Stimulated activated CD4-positive, alpha-beta T cell treated with anti-CD3 and anti-CD28 coated beads, Interleukin-15, amount 100 ng/mL, for 24 hours (primary cell): ENCODE measurements at regions not wholly inside any gene's neighbourhood (a gene's known extent, or its start where the extent isn't known, plus 50 kb on each side); places are given as distances from the start of the nearest gene placed in this dataset.

Experiments used
- DNase-seq: peaks from one replicate; pipeline ENCODE4 v3.0.0-alpha.2; 2020

DNA sequence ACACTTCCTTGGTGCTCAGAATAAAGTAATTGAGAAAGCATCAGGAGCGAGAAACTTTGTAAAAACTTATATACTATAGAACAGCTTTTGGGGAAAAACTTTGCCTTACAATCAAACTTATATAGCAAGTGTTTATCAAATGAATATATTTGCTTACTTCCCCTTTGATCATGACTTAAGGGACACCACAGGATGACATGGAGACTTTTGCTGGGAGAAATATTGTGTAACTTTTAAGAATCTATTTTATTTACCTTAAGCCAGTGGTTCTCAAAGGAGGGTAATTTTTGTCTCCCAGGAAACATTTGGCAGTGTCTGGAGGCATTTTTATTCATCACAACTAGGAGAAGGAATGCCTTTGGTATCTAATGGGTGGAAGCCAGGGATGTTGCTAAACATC, 173.8 kb upstream of the HABP2 start:
- DNase-seq, result no peak

DNA sequence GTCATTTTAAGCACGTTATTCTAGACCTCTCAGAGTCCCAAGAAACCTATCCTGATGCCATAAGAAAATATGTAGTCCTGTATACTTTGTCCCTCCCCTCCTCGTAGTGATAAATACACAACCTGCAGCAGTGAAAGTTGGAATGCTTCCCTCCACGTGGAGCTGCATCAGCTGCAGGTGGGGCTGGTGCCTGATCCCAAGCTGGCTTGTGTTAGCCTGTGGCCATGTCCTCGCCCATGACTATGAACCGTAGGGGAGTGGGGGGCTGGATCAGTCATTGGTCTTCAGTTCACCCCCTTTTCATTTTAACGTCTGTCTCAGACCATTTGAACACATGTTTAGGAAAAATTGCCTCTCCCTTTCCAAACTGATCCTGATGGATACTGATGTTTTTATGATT, 171.4 kb upstream of the HABP2 start:
- no peak for DNase-seq

DNA sequence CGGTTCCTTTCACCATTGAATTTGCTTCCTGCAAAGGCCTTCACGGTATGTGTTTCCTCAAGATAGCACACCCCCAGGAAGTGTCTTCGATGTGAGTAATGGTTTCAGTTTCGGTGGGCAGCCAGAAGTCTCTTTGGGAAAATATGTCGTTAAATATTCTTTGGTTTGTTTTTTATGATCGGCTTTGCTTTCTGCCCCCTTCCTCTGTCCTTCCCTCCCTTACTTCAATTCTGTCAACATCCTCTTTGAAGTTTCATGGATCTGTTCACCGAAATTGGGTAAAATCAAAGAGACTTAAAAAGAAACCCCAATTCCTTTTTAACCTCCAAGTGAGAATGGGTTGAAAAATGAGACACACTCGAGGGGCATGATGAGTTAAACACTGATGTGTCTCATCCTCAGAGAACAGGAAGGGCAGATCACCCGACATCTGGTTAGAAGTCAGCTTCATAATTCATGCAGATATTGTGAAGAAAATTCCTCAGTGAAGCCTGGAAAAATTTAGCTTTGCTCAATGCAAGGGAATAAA, 170.8 kb upstream of the HABP2 start:
- peak; percentile 11 for DNase-seq

DNA sequence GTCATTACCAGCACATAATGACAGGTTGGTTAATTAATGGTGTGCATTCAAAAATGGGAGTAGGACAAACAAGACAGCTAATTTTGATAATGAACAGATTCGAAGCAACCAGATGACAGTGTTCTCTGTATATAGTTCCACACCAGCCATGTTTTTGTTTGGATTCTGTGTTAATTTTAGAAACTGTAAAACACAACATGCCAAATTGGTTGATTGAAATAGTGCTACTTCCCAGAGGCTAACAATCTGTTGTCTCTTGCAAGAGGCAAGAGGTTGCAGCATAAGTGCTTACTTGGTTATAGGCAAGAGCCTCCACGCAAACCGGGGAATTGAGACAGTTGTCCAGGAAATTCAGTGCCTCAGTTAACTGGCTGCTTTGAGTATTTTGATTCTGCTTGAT, 170.2 kb upstream of the HABP2 start:
- no peak for DNase-seq

DNA sequence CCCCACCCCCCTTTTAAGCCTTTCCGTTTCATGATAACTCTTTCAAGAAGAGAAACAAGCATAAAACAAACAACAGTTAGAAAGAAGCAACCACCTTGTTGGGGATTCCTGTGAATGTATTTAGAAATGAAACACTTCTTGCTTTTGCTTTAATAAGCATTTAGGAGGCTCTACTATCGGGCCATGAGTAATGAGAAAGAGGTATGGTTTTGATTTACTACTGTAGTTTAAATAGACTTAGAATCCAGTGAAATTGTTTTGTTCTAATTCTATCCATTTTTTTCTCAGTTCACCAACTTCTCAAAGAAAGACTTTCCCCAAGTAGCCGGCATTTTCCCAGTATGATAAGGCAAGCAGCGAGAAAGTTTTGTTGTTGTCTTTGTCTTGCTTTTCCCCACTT, 168.7 kb upstream of the HABP2 start:
- no peak for DNase-seq

DNA sequence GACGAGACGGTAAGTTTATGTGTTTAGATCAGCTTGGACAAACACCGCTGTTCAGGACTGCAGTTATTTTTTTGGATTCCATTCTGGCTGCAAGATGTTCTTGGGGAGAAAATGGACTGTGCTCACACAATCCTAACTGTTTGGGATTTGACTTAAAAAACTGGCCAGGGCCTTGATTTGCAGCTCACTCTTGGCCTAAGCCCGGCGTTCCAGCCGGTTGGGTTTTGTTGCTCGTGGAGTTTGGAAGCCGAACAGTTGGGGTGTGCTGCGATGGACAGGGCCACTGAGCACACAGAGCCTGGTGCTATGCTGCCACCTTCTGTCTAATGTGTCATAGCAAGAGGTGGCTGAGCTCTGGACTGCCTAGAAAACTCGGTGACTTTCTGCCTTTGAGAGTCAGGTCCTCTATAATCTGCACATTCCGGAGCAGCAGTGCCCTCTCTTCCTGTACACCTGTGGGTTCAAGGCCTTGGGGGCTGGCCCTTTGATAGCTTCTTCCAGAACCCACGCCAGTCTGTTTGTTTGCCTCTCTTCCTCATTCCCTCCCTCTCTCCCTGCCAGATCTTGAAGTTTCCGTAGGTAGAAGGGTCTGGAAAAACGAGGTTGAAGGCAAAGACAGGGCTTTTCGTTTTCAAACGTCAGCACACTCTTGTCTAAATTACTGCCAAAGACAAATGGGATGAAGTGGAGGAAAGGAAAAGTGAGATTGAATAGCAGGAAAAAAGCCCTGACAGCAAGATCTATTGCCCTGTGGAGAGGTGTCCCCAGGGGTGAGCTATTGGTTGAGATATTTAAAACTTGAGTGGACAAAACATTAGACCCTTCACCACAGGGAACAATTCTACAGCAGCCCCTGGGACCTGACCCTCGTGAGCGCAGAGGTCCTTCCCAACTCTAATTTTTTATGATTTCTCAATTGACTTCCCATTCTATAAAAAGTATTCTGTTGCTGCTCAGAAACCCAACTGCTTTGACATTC, 167.5 kb upstream of the HABP2 start:
- DNase-seq, result peak; percentile 63

DNA sequence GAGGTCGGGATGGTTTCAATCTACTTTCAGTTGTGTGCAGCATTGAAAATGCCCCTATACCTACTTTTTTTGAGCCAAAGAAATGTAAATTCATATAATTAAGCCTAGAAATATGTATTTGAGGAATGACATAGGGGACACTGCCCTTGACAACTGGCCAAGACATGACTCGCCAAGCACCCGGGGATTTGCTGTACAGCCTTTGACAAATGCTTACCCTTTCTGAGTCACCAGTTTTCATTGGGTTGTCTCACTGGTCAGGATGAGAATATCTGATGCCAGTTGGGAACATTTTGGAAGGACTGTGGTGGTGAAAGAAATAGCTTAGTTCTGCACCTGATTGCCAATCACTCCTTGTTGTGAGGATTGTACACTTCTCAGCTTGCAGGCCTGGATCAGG, 166.8 kb upstream of the HABP2 start:
- no peak for DNase-seq

DNA sequence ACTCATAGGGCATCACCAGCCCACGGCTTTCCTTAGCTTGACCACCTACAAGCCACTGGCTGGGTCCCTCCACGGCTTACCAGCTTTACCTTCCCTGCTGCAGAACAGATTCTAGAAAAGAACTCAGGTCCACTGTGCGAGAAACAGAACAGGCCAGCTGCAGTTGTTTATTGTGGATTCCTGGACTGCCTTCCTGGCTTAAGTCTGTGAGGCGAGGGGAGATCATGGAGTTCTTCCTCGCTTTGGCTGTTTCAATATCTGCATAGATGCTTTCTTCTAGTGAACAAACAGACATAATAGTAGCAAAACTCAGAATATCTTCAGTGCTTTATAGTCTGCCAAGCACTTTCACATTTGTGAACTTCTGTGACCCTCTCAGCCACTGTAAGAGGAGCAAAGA, 162.9 kb upstream of the HABP2 start:
- DNase-seq, result no peak

DNA sequence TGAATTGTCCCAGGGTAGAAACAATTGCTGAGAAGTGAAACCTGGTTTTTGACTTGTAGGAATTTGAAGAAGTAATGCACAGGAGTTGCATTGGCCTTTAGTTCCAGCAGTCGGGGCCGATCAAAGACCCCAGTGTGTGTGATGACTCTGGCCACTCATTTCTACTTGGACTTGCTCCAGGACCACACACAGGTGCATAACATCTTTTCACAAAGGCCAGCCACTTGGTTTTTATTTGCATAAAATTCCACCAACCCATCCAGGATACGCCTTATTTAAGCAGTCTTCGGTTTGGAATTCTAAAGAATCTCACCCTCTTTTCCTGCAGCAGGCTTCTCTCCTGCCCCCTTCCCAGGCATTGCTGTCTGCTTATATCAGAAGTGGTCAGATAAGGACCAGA, 162.0 kb upstream of the HABP2 start:
- no peak for DNase-seq

DNA sequence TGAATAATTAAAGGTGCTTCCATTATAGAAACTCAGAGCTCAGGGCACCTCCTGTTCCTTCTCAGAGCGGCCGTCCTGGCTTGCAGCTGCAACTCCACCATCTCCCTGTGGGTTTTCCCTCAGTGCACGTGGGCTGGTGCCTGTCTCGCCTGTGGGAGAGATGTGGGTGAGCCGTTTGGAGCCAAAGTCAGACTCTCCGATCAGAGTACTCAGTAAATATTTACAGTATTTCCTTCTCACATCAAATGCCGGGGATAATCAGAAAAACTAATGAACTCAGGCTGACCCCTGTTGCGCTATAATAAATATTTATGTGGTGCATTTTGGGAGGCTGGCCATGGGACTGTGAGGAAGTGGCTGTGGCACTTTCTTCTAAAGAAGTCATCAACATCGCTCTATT, 155.8 kb upstream of the HABP2 start:
- no peak for DNase-seq

DNA sequence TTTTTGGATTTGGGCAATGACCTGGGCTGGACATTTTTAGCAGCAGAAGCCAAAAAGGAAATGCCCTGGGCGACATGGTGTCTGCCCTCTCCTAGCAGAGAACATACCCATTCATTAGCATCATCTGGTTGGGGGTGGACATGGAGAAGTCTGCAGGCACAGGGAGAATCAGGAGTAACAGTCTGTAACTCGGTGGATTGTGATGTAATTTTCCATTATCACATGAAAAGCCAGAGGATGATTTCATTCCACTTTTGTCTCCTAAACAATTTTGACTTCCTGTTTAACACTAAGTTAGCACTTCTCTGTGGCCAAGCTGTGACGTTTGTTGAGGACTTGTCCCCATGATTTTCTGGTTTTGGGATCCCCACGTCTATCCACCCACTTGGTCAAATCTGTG, 153.8 kb upstream of the HABP2 start:
- no peak for DNase-seq

DNA sequence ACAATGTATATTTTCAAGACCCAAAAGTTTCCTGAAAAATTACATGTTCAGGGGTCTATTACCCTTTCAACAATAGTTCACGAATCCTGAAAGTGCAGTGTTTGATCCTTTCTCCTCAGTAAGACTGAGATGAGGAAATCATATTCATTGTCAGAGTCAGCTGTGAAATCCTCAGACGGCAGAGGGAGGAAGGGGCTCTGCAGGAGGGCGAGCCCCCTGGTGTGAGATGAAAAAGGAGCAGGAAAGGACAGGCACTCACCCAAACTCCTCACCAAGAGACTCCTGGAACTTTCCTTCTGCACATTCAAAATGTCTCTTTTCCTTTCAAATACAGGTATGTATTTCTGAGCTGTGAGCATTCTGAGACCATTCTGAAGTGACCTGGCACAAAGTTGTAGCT, 150.3 kb upstream of the HABP2 start:
- DNase-seq, result no peak

DNA sequence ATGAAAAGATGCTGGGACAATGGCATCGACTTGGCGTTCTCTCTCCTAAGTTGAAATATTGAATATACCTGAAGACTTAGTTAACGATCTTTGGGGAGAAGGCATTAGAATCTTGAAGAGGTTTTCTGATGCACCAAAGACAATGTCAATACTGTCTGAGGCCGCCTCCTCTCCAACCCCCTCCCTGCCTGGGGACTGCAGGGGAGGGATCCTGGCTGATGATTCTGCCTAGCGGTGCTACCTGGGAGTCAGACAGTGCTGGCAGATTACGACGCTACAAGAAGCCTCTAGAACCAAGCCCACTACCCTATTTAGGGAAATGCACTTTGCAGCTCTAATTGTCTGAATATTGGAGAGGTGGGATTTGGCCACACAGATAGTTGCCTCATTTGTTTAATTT, 145.6 kb upstream of the HABP2 start:
- no peak for DNase-seq

DNA sequence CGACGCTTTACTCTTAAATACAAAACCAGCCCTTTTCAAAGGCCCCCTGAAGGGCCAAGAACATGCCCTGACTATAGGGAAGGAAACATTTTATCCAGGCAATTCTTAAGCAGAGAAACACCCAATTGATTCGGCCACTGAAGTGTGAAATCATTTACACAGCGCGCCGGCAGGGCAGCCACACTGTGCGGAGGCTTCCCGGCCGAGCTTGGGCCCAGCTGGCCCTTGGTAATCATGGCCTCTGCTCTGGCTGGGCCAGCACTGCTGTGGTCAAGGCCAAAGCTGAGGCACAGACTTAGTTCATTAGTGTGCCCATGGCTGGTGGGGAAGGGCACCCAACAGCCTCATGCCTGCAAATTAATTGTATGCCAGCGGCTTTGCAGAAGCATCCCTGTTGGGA, 143.7 kb upstream of the HABP2 start:
- no peak for DNase-seq

DNA sequence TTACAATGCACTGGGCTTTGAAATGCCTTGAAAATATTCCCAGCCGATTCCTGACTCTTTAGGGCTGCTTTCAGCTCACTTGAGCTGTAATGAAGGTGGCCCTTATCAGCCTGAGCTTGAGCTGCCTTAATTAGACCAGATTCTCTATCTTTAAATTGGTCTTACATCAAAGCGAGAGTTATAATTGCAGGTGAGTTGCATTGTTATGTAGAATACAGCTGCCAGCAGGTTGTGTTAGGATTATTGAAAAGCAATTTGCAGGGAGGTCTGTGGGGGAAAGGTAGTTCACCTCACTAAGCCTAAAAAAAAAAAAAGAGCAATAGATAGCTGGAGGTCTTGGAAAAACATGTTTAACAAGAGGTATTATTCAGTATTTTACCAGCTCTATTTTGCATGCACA, 142.2 kb upstream of the HABP2 start:
- no peak for DNase-seq

DNA sequence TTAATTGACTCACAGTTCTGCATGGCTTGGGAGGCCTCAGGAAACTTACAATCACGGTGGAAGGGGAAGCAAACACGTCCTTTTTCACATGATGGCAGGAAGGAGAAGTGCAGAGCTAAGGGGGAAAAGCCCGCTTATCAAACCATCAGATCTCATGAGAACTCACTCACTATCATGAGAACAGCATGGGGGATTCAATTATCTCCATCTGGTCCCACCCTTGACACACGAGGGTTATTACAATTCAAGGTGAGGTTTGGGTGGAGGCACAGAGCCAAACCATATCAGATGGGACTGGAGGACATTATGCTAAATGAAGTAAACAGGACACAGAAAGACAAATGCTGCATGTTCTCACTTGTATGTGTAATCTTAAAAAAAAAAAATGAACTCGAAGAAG, 141.4 kb upstream of the HABP2 start:
- DNase-seq, result no peak

DNA sequence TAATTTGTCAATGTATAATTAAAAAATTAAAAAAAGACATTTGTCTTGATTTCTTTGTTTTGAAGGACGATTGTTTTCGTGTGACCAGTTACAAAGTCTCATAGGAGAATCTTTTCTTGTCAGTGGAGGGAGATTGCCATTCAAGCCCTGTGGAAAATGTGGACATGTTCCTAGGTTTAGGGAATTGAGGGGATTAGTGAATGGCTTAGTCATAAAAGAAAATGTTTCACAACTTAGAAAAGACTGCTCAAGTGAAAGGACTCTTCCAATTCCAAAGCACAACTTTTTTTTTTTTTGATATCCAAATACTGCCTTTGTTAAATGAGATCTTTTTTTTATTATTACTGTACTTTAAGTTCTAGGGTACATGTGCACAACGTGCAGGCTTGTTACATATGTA, 140.7 kb upstream of the HABP2 start:
- no peak for DNase-seq

DNA sequence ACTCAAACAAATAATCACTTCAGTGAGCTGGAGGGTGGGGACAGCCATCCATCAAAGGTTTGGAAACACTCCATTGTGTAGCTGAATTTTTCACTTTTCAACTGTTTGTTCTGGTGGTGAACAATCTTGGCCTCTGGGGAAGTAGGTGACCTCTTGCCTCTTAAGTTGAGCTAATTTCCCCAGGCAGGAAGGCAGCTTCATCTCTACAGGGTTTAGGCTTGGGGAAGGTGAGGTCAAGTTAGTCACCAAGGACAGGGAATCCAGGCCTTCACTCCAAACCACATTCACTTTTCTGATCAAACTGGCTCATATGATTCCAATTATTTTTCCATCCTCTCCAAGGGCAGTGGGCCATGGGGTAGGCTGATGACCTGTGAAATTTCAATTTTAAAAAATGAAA, 138.3 kb upstream of the HABP2 start:
- no peak for DNase-seq

DNA sequence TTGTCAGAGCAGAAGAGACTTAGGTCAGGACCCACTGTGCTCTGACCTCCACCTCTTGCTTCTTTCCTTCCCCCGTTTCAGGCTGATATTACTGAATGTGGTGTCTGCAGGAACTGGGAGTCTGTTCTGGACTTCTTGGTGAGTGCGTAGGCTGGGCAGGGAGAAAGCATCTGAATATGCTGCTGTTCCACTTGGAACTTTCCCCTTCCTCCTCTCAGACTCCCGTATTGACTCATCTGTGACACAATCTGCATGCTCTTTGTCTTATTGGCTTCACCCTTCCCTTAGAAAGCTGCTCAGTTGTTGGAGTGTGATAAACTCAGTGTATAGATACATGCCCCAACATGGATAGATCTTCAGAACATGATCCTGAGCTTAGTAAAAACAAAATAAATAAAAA, 137.6 kb upstream of the HABP2 start:
- DNase-seq, result no peak

DNA sequence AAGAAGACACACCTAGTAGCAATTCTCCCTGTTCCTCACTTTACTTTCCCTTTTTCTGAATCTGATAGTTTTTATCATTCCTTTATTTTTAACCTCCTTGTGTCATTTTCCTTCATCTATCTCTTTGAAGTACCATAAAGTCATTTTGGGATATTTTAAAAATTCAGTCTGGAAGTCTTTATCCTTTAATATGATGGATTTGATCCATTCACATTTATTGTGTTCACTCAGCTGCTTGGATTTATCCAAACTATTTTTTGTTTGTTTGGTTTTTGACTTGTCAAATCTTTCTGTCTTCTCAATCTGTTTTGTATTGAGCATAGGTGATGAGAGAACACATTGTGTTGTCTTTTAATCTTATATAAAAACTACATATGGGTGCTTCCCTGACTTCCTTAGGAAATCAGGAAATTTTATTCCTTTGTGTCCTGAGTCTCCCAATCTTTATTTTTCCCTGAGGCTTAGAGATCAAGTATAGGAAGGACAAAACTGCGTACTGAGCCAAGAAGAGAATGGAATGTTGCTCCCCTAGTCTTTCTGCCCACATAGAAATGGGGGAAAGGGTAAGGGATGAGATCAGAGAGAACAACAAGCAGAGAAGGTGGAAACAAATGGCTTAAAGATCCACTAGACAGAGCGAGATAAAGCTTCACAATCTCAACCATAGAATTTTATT, 132.7 kb upstream of the HABP2 start:
- no peak for DNase-seq

DNA sequence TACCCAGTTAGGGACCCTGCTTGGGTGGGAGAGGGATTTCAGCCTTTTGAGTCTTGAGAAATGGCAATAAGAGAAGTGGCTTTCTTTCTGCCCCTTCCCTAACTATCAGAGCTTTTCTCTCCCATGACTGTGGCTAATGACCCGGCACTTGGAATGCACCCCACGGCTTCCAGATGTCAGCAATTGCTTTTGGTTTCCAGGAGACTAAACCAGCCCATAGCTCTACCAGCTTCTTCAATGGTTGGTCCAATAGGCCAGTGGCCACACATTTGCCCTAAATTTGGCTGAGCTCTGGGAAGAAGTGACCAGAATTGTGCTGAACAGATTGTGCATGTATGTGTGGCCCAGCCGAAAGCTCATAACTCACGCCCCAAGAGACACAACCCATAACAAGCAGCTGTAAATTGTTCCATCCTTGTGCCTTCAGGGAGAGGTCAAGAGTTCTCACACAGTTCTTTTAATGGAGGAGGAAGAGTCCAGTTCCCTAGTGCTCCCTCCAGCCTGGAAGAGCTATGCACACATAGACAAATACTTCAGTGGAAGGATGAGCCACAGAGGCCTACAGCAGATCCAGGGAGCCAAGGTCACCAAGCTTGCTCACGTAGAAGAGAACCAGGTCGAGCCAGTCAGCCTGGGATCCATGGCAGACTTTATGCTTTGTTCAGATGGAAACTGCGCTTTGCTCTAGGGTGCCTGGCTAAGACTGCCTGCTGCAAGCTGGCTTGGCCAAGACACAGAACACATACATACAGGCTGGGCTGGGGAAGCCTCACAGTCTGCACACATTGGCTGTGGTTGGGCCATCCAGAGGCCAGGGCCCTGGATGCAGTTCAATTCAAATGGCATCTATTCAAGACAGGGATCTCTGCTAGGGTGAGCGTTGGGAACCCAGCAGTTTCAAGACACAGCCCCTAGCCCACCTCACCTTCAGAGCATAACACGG, 131.8 kb upstream of the HABP2 start:
- no peak for DNase-seq

DNA sequence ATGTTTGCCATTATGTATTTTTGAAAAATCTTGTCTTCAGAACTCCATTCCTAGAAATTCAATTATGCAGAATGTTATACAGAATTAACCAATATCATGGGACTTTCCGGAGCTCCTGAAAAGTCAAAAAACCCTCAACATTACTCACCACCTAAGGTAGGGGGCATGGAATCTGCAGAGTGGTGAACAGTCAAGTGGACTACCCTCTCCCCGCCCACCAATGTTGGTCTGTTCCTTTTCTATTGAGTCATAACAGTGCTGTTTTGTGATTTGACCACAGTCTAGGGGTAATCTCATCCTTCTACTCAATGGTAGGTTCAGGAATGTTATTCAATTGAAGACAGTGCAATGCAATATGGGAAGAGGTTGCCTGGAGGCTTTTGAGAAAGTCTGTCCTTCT, 130.5 kb upstream of the HABP2 start:
- DNase-seq, result no peak
